ENCODE measurements at regions not wholly inside any gene's neighbourhood (a gene's known extent, or its start where the extent isn't known, plus 50 kb on each side); places are given as distances from the start of the nearest gene placed in this dataset.

DNA sequence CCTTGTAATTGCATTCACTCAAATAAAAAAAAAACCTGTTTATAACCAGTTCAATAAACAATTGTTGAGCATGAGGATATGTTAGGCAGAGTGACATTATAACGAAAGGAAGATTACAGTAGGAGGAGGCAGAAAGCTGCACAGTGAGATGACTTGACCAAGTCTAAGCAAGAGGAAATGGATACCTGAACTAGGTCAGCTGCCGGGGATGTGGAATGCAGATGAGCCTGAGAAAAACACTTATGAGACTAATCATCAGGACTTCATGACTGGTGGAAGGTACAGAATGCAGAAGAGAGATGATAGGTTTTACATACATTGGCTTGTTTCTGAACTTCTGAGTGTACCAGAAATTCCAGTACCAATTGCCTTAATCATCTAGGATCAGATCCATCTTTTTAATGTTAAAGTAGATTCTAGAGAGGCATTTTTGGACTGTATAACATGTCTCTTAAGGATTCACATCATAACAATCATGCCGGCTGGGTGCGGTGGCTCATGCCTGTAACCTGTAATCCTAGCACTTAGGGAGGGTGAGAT, 208.1 kb upstream of the PPP3CA start:
- peaks cover 4% of the 10 kb centered on the region; the same call in 1 of the 2 replicates for H3K4me1 Mint-ChIP-seq
- no peak overlapping the region for H3K4me3 Mint-ChIP-seq
- no peaks in the 10 kb centered on the region for H3K27me3 Mint-ChIP-seq (ENCODE audit: low read depth)
- no peak for TF ChIP-seq ZSCAN18 (CRISPR knock-in tag; IDR thresholded peaks at IDR 0.05)
- TF ChIP-seq PRDM15 (CRISPR knock-in tag; IDR thresholded peaks at IDR 0.05): no peak
- no peak for TF ChIP-seq ZNF219 (CRISPR knock-in tag; IDR thresholded peaks at IDR 0.05; ENCODE audit: borderline replicate concordance)
- TF ChIP-seq, protein P1, sequence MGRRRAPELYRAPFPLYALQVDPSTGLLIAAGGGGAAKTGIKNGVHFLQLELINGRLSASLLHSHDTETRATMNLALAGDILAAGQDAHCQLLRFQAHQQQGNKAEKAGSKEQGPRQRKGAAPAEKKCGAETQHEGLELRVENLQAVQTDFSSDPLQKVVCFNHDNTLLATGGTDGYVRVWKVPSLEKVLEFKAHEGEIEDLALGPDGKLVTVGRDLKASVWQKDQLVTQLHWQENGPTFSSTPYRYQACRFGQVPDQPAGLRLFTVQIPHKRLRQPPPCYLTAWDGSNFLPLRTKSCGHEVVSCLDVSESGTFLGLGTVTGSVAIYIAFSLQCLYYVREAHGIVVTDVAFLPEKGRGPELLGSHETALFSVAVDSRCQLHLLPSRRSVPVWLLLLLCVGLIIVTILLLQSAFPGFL (CRISPR knock-in tag; IDR thresholded peaks at IDR 0.05; ENCODE audit: borderline replicate concordance): no peak
- TF ChIP-seq HMGA2 (CRISPR knock-in tag; IDR thresholded peaks at IDR 0.05): no peak
- TF ChIP-seq ZBTB21 (CRISPR knock-in tag; IDR thresholded peaks at IDR 0.05; ENCODE audit: borderline replicate concordance): no peak
- TF ChIP-seq ATF2 (CRISPR knock-in tag; IDR thresholded peaks at IDR 0.05; ENCODE audit: borderline replicate concordance, low read depth): no peak
- no peak for TF ChIP-seq SOX15 (CRISPR knock-in tag; IDR thresholded peaks at IDR 0.05)
- TF ChIP-seq NFE2L1 (CRISPR knock-in tag; IDR thresholded peaks at IDR 0.05): no peak
- no peak for TF ChIP-seq ARID4B (CRISPR knock-in tag; IDR thresholded peaks at IDR 0.05; ENCODE audit: borderline replicate concordance)
- no peak for TF ChIP-seq NR3C1 (CRISPR knock-in tag; conservative IDR thresholded peaks at IDR 0.05; ENCODE audit: low read depth)
- TF ChIP-seq IRF2 (CRISPR knock-in tag; IDR thresholded peaks at IDR 0.05; ENCODE audit: borderline replicate concordance, low read depth): no peak
- TF ChIP-seq CTCF (IDR thresholded peaks at IDR 0.05): no peak
- TF ChIP-seq, protein P2, sequence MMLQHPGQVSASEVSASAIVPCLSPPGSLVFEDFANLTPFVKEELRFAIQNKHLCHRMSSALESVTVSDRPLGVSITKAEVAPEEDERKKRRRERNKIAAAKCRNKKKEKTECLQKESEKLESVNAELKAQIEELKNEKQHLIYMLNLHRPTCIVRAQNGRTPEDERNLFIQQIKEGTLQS (CRISPR knock-in tag; conservative IDR thresholded peaks at IDR 0.05): no peak
- peaks cover 9% of the 10 kb centered on the region for H3K36me3 Mint-ChIP-seq
- peaks cover 24% of the 10 kb centered on the region for H3K9me3 Mint-ChIP-seq
- CTCF ChIA-PET: no interaction called here
- H3K27ac Mint-ChIP-seq: no peak overlapping the region
- ATAC-seq: no peak
- no peak for DNase-seq (ENCODE audit: low spot score)
- POLR2A ChIA-PET: no interaction called here
